ENCODE measurements at regions not wholly inside any gene's neighbourhood (a gene's known extent, or its start where the extent isn't known, plus 50 kb on each side); places are given as distances from the start of the nearest gene placed in this dataset.

DNA sequence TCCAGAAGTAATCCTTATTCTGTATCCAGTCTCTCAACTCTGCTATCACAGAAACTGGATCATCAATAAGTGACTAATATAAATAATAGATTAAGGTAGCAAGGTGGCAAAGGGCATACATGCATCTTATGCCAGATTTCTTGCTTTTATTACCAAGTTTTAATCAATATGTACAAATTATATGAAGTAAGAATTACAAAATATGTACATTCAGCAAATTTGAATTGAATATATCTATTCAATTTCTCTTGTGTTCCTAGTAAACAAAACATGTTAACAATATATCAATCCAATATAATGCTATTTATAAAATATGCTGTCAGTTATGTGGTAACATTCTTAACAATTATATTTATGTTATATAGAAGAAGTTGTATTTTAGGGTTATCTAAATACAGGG is 488.7 kb upstream of the COX7C start:
- in situ Hi-C loops (cut with MboI; ENCODE audit: low pct_unique_long_range_greater_than_20kb, low sequenced_read_pairs, unreplicated experiment): no loop called here
- DNase-seq (ENCODE audit: low spot score): no peak
- no peak for TF ChIP-seq CTCF (IDR thresholded peaks at IDR 0.05; ENCODE audit: extremely low read depth, insufficient read depth, missing control alignments)

- no peak for TF ChIP-seq CTCF (IDR thresholded peaks at IDR 0.05; ENCODE audit: extremely low read depth, insufficient read depth, missing control alignments)
- no peak for DNase-seq (ENCODE audit: low spot score)
- in situ Hi-C loops (cut with MboI; ENCODE audit: low pct_unique_long_range_greater_than_20kb, low sequenced_read_pairs, unreplicated experiment): no loop called here
Observed at GRCh38 chr5:86137297-86137696, 480.4 kb upstream of the COX7C start.

- in situ Hi-C loops (cut with MboI; ENCODE audit: low pct_unique_long_range_greater_than_20kb, low sequenced_read_pairs, unreplicated experiment): no loop called here
- DNase-seq (ENCODE audit: low spot score): no peak
Observed at GRCh38 chr5:86143837-86144236, 473.9 kb upstream of the COX7C start.

DNA sequence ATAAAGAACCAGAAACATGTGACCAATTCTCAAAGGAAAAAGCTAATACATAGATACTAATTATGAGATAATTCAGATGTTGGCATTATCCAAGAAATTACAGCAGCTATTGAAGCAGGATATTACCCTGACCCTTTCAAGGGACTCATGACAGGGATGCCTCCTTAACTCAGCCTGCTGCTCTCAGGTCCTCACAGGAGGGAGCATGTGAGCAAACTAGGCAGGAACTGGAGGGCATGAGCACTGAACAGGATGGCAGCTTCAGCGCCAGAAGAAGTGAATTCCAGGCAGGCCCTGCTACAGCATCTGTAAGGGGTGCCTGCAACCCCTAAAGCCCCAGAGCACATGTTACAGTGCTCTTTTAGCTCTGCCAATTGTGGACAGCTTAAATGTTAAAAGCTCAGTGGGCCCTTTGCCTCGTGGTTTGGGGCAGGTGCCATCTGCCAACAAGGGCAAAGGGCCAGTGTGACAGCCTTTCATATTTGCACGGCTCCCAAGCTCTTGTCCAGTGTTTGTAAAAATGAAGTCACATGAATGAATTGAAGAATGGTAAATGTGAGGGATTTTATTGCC is 464.7 kb upstream of the COX7C start:
- in situ Hi-C loops (cut with MboI; ENCODE audit: low pct_unique_long_range_greater_than_20kb, low sequenced_read_pairs, unreplicated experiment): no loop called here
- no peak for TF ChIP-seq CTCF (IDR thresholded peaks at IDR 0.05; ENCODE audit: extremely low read depth, insufficient read depth, missing control alignments)
- DNase-seq (ENCODE audit: low spot score): no peak

More at GRCh38 chr5:86143837-86144236, 473.9 kb upstream of the COX7C start:
- TF ChIP-seq CTCF (IDR thresholded peaks at IDR 0.05; ENCODE audit: extremely low read depth, insufficient read depth, missing control alignments): no peak

DNA sequence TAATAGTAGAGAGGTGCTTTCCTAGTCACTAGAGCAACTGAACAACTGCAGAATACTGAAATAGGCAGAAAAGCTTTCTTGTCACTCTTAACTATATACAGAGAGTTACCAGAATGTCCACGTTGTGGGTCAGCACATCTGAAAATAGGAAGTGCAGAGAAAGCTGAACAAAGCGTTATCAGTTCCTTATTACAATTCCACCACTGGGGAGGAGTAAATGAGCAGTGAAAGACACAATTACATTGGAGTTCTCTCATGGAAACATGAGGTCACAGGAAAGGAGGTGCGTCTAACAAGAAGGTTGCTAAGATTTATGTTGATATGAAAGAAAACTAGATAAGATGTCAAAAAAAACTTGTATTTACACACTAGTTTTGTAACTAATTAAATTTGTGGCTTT is 461.9 kb upstream of the COX7C start:
- in situ Hi-C loops (cut with MboI; ENCODE audit: low pct_unique_long_range_greater_than_20kb, low sequenced_read_pairs, unreplicated experiment): no loop called here
- DNase-seq (ENCODE audit: low spot score): no peak

DNA sequence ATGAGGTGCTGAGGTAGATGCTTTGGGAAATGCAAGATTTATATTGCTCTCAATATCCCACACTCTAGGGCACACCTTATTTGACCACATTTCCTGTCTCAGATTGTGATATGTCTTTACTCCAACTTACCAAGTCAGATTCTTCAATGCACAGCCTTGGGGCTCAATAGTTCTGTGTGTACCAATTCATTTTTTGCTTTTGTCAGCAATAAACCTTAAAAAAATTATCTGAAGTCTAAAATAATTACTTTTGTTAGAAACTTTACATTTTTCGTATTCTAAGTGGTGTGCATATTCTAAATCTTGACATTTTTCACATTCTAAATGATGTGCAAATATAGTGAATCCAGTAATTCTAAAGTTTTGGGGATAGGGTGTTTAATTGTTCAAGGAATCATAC is 447.5 kb upstream of the COX7C start:
- TF ChIP-seq CTCF (IDR thresholded peaks at IDR 0.05; ENCODE audit: extremely low read depth, insufficient read depth, missing control alignments): no peak
- DNase-seq (ENCODE audit: low spot score): no peak
- in situ Hi-C loops (cut with MboI; ENCODE audit: low pct_unique_long_range_greater_than_20kb, low sequenced_read_pairs, unreplicated experiment): no loop called here

More for the DNA sequence above, 461.9 kb upstream of the COX7C start:
- TF ChIP-seq CTCF (IDR thresholded peaks at IDR 0.05; ENCODE audit: extremely low read depth, insufficient read depth, missing control alignments): no peak

- no peak for TF ChIP-seq CTCF (IDR thresholded peaks at IDR 0.05; ENCODE audit: extremely low read depth, insufficient read depth, missing control alignments)
- in situ Hi-C loops (cut with MboI; ENCODE audit: low pct_unique_long_range_greater_than_20kb, low sequenced_read_pairs, unreplicated experiment): no loop called here
- no peak for DNase-seq (ENCODE audit: low spot score)
Observed at GRCh38 chr5:86175224-86175623, 442.5 kb upstream of the COX7C start.
